ENCODE measurements at regions not wholly inside any gene's neighbourhood (a gene's known extent, or its start where the extent isn't known, plus 50 kb on each side); places are given as distances from the start of the nearest gene placed in this dataset.

DNA sequence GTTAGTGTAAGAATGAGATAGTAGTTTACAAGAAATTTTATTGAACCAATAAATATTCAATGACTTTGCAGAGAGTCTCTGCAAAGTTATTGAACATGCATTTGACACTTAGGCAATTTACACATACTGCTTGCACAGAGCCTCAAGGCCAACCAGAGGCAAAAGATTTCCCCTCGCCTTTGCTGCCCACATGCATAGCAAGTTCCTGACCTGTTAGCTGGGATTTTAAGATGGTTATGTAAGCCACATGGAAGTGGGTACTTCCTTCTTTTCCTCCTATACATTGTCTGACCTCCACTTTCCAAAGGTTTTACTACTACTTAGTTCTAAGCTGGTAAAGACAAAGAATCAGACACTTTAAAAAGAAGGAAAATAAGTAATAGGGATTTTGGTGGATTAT is 430.1 kb upstream of the FRG1 start:
- WGBS (ENCODE audit: missing lambda C conversion rate) = 4% methylated on average over 1 of the region's 1 CpG
- ATAC-seq = no peak
- H3K9me3 ChIP-seq = no peaks in the 10 kb centered on the region
- H3K27ac ChIP-seq = no peak overlapping the region
- FAIRE-seq = no peak
- H3K4me2 ChIP-seq = no peak overlapping the region
- H3K4me1 ChIP-seq = no peaks in the 10 kb centered on the region
- no peak for TF ChIP-seq EHMT2 (IDR thresholded peaks at IDR 0.05; ENCODE audit: low read depth)
- no peak for TF ChIP-seq MAFK (IDR thresholded peaks at IDR 0.05; ENCODE audit: partially characterized antibody)
- TF ChIP-seq, protein P1, sequence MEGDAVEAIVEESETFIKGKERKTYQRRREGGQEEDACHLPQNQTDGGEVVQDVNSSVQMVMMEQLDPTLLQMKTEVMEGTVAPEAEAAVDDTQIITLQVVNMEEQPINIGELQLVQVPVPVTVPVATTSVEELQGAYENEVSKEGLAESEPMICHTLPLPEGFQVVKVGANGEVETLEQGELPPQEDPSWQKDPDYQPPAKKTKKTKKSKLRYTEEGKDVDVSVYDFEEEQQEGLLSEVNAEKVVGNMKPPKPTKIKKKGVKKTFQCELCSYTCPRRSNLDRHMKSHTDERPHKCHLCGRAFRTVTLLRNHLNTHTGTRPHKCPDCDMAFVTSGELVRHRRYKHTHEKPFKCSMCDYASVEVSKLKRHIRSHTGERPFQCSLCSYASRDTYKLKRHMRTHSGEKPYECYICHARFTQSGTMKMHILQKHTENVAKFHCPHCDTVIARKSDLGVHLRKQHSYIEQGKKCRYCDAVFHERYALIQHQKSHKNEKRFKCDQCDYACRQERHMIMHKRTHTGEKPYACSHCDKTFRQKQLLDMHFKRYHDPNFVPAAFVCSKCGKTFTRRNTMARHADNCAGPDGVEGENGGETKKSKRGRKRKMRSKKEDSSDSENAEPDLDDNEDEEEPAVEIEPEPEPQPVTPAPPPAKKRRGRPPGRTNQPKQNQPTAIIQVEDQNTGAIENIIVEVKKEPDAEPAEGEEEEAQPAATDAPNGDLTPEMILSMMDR (IDR thresholded peaks at IDR 0.05) = no peak
- TF ChIP-seq, protein P2, sequence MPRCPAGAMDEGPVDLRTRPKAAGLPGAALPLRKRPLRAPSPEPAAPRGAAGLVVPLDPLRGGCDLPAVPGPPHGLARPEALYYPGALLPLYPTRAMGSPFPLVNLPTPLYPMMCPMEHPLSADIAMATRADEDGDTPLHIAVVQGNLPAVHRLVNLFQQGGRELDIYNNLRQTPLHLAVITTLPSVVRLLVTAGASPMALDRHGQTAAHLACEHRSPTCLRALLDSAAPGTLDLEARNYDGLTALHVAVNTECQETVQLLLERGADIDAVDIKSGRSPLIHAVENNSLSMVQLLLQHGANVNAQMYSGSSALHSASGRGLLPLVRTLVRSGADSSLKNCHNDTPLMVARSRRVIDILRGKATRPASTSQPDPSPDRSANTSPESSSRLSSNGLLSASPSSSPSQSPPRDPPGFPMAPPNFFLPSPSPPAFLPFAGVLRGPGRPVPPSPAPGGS (IDR thresholded peaks at IDR 0.05) = no peak
- TF ChIP-seq ZNF302 (CRISPR knock-in tag; IDR thresholded peaks at IDR 0.05) = no peak
- TF ChIP-seq EP300 (IDR thresholded peaks at IDR 0.05) = no peak
- TF ChIP-seq HEYL (CRISPR knock-in tag; IDR thresholded peaks at IDR 0.05) = no peak
- TF ChIP-seq POLR2A (IDR thresholded peaks at IDR 0.05; ENCODE audit: low read length) = no peak
- TF ChIP-seq NFE2L2 (conservative IDR thresholded peaks at IDR 0.05; ENCODE audit: low read length) = no peak
- TF ChIP-seq PHF8 (IDR thresholded peaks at IDR 0.05; ENCODE audit: borderline replicate concordance, low read depth) = no peak
- TF ChIP-seq CBX8 (IDR thresholded peaks at IDR 0.05) = no peak
- TF ChIP-seq GATA3 (IDR thresholded peaks at IDR 0.05; ENCODE audit: borderline replicate concordance) = no peak
- no peak for TF ChIP-seq SMC3 (IDR thresholded peaks at IDR 0.05)
- TF ChIP-seq, protein P3, sequence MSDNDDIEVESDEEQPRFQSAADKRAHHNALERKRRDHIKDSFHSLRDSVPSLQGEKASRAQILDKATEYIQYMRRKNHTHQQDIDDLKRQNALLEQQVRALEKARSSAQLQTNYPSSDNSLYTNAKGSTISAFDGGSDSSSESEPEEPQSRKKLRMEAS (IDR thresholded peaks at IDR 0.05) = no peak
- TF ChIP-seq, protein P4, sequence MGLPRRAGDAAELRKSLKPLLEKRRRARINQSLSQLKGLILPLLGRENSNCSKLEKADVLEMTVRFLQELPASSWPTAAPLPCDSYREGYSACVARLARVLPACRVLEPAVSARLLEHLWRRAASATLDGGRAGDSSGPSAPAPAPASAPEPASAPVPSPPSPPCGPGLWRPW (IDR thresholded peaks at IDR 0.05) = no peak
- no peak overlapping the region for H3K4me3 ChIP-seq
- no peak for DNase-seq (ENCODE audit: low read depth in 1 of 2, low spot score in 1 of 2)
- ChIA-PET POLR2A (no interaction called here), CTCF (no interaction called here)

DNA sequence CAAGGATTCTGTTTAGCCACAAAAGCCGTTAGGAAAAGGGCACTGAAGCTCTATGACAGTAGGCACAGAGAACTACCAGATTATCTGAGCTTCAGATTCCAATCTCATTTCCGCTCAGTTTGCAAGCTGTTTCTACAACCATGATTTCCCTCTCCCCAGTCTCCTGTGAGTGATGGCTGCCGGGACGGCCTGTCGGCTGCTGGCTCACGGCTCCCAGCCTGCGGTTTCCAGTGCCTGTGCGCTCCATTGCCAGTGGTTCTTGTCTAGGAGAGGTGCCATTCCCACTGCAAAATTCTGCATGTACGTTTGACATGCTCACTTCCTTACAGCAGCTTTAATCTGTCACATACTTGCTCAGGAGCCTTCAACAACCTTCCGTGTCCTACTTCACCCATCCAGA is 429.1 kb upstream of the FRG1 start:
- WGBS (ENCODE audit: missing lambda C conversion rate) = 57% methylated on average over 10 of the region's 10 CpGs
- ChIA-PET POLR2A (no interaction called here), CTCF (no interaction called here)
- H3K4me3 ChIP-seq = no peak overlapping the region
- H3K4me2 ChIP-seq = no peak overlapping the region
- H3K27ac ChIP-seq = no peak overlapping the region
- DNase-seq (ENCODE audit: low read depth in 1 of 2, low spot score in 1 of 2) (no peak), FAIRE-seq (no peak), ATAC-seq (no peak)
- no peaks in the 10 kb centered on the region for H3K4me1 ChIP-seq
- TF ChIP-seq, protein P5, sequence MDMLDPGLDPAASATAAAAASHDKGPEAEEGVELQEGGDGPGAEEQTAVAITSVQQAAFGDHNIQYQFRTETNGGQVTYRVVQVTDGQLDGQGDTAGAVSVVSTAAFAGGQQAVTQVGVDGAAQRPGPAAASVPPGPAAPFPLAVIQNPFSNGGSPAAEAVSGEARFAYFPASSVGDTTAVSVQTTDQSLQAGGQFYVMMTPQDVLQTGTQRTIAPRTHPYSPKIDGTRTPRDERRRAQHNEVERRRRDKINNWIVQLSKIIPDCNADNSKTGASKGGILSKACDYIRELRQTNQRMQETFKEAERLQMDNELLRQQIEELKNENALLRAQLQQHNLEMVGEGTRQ (IDR thresholded peaks at IDR 0.05) = no peak
- no peak for TF ChIP-seq MYC (IDR thresholded peaks at IDR 0.05; ENCODE audit: borderline replicate concordance, low read length)
- no peak for TF ChIP-seq ESRRA (IDR thresholded peaks at IDR 0.05; ENCODE audit: borderline replicate concordance, low read length)
- no peak for TF ChIP-seq NFE2L2 (conservative IDR thresholded peaks at IDR 0.05; ENCODE audit: low read length)
- TF ChIP-seq, protein P6, sequence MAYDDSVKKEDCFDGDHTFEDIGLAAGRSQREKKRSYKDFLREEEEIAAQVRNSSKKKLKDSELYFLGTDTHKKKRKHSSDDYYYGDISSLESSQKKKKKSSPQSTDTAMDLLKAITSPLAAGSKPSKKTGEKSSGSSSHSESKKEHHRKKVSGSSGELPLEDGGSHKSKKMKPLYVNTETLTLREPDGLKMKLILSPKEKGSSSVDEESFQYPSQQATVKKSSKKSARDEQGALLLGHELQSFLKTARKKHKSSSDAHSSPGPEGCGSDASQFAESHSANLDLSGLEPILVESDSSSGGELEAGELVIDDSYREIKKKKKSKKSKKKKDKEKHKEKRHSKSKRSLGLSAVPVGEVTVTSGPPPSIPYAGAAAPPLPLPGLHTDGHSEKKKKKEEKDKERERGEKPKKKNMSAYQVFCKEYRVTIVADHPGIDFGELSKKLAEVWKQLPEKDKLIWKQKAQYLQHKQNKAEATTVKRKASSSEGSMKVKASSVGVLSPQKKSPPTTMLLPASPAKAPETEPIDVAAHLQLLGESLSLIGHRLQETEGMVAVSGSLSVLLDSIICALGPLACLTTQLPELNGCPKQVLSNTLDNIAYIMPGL (CRISPR knock-in tag; IDR thresholded peaks at IDR 0.05; ENCODE audit: borderline replicate concordance) = no peak
- TF ChIP-seq, protein P7, sequence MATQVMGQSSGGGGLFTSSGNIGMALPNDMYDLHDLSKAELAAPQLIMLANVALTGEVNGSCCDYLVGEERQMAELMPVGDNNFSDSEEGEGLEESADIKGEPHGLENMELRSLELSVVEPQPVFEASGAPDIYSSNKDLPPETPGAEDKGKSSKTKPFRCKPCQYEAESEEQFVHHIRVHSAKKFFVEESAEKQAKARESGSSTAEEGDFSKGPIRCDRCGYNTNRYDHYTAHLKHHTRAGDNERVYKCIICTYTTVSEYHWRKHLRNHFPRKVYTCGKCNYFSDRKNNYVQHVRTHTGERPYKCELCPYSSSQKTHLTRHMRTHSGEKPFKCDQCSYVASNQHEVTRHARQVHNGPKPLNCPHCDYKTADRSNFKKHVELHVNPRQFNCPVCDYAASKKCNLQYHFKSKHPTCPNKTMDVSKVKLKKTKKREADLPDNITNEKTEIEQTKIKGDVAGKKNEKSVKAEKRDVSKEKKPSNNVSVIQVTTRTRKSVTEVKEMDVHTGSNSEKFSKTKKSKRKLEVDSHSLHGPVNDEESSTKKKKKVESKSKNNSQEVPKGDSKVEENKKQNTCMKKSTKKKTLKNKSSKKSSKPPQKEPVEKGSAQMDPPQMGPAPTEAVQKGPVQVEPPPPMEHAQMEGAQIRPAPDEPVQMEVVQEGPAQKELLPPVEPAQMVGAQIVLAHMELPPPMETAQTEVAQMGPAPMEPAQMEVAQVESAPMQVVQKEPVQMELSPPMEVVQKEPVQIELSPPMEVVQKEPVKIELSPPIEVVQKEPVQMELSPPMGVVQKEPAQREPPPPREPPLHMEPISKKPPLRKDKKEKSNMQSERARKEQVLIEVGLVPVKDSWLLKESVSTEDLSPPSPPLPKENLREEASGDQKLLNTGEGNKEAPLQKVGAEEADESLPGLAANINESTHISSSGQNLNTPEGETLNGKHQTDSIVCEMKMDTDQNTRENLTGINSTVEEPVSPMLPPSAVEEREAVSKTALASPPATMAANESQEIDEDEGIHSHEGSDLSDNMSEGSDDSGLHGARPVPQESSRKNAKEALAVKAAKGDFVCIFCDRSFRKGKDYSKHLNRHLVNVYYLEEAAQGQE (IDR thresholded peaks at IDR 0.05) = no peak
- no peak for TF ChIP-seq PHF8 (IDR thresholded peaks at IDR 0.05; ENCODE audit: borderline replicate concordance, low read depth)
- TF ChIP-seq CBX2 (IDR thresholded peaks at IDR 0.05; ENCODE audit: borderline replicate concordance, low read depth) = no peak
- TF ChIP-seq EHF (CRISPR knock-in tag; IDR thresholded peaks at IDR 0.05) = no peak
- no peak for TF ChIP-seq FOXS1 (CRISPR knock-in tag; IDR thresholded peaks at IDR 0.05)
- no peak for TF ChIP-seq TP53 (CRISPR knock-in tag; IDR thresholded peaks at IDR 0.05)
- TF ChIP-seq, protein P8, sequence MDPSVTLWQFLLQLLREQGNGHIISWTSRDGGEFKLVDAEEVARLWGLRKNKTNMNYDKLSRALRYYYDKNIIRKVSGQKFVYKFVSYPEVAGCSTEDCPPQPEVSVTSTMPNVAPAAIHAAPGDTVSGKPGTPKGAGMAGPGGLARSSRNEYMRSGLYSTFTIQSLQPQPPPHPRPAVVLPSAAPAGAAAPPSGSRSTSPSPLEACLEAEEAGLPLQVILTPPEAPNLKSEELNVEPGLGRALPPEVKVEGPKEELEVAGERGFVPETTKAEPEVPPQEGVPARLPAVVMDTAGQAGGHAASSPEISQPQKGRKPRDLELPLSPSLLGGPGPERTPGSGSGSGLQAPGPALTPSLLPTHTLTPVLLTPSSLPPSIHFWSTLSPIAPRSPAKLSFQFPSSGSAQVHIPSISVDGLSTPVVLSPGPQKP (IDR thresholded peaks at IDR 0.05; ENCODE audit: low read depth, low read length) = no peak
- TF ChIP-seq POLR2AphosphoS2 (conservative IDR thresholded peaks at IDR 0.05; ENCODE audit: low read length) = no peak
- no peaks in the 10 kb centered on the region for H3K9me3 ChIP-seq

All from A549 (cell line).